Astrocyte of the spinal cord (primary cell): ENCODE measurements at regions not wholly inside any gene's neighbourhood (a gene's known extent, or its start where the extent isn't known, plus 50 kb on each side); places are given as distances from the start of the nearest gene placed in this dataset.

Experiments
- DNase-seq: peaks from one replicate; pipeline ENCODE4 v3.0.0; 2011; ENCODE audit warnings: low read depth, low spot score
- H3K4me3 ChIP-seq: 2 replicates; pipeline ENCODE4 v1.5.1; 2011; ENCODE audit warnings: low read depth, mild to moderate bottlenecking, low read length, moderate library complexity
- CTCF ChIP-seq: IDR thresholded peaks from 2 replicates; pipeline ENCODE4 v1.5.1; 2012; ENCODE audit warnings: low read depth, mild to moderate bottlenecking, low read length, inconsistent platforms
- in situ Hi-C: cut with HindIII; loops from 2 replicates; pipeline ENCODE4 v1.10.0; 2017; ENCODE audit warnings: low sequenced_read_pairs

GRCh38 chr5:59976342-59976741 is 82.8 kb upstream of the PDE4D start:
- H3K4me3 ChIP-seq = no peak overlapping the region
- no peak for DNase-seq
- no peak for TF ChIP-seq CTCF
- in situ Hi-C loops = no loop called here

- in situ Hi-C loops = no loop called here
- no peak overlapping the region for H3K4me3 ChIP-seq
- no peak for TF ChIP-seq CTCF
- no peak for DNase-seq
Measured at GRCh38 chr5:59972043-59972442, 78.5 kb upstream of the PDE4D start.

GRCh38 chr5:59959330-59959729 is 65.8 kb upstream of the PDE4D start:
- no peak for TF ChIP-seq CTCF
- no peak for DNase-seq
- in situ Hi-C loops = no loop called here
- H3K4me3 ChIP-seq = no peak overlapping the region

GRCh38 chr5:59956130-59956783 is 62.7 kb upstream of the PDE4D start:
- H3K4me3 ChIP-seq = no peak overlapping the region
- no peak for DNase-seq
- TF ChIP-seq CTCF = no peak
- in situ Hi-C loops = no loop called here

- in situ Hi-C loops = no loop called here
- no peak for TF ChIP-seq CTCF
- no peak for DNase-seq
- H3K4me3 ChIP-seq = no peak overlapping the region
Measured at GRCh38 chr5:59955241-59955640, 61.7 kb upstream of the PDE4D start.

GRCh38 chr5:59943452-59944113 is 50.1 kb upstream of the PDE4D start:
- in situ Hi-C loops = no loop called here
- no peak for DNase-seq
- no peak overlapping the region for H3K4me3 ChIP-seq
- no peak for TF ChIP-seq CTCF
